ENCODE measurements at regions not wholly inside any gene's neighbourhood (a gene's known extent, or its start where the extent isn't known, plus 50 kb on each side); places are given as distances from the start of the nearest gene placed in this dataset.

DNA sequence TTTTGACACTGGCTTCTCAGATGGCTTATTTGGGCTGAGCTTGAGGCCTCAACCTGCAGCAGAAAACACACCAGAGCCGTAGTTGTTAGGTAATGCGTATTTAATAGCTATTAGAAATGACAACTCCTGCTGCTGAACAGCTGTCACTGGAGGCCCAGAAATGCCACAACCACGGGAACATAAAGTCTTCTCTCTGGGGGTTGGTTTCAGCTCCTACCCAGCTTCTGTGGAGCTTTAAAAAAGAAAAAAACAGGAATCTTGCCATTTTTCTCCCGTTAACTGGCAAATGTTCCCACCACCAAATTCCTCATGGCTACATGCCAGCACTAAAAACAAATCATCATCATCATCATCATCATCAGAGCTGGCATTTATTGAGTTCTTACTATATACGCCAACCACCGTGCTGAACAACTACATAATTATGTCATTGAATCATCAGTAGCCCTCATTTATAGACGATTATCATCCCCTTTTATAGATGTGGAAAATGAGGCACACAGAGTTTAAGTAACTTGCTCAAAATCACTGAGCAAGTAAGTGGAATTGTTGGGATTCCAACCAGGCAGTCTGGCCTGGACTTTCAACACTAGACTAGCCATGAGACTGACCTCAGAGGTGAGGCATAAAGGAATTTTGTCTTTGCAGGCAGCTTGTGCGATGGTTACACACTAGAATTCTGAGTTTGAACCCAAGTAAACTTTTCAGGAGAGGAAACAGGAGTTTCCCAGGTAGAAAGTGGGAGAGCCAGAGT, 185.3 kb upstream of the WWC1 start:
- Histone ChIP-seq H4K20me1 (ENCODE audit: insufficient read depth, low read length) (no peaks in the 10 kb centered on the region), H3K4me3 (replicated peaks in 1 of 3; ENCODE audit: low read depth in 2 of 3, low read length in 3 of 3) (no peak overlapping the region), H3K9ac (ENCODE audit: insufficient read depth, low read length, poor library complexity, severe bottlenecking) (no peak overlapping the region), H3K27me3 (ENCODE audit: control insufficient read depth in 2 of 2, insufficient read depth in 2 of 2, low read length in 2 of 2) (no peaks in the 10 kb centered on the region), H3K4me2 (replicated peaks; ENCODE audit: extremely low read depth, low read length, poor library complexity, severe bottlenecking) (no peak overlapping the region), H3K79me2 (ENCODE audit: insufficient read depth, low read length) (no peaks in the 10 kb centered on the region), H3K9me3 (replicated peaks in 1 of 2; ENCODE audit: control insufficient read depth in 1 of 2, insufficient read depth in 1 of 2, low read length in 2 of 2) (no peaks in the 10 kb centered on the region), H3K27ac (ENCODE audit: low read depth in 1 of 2, low read length in 2 of 2) (no peak overlapping the region), H3K36me3 (replicated peaks in 1 of 2; ENCODE audit: control insufficient read depth in 1 of 2, insufficient read depth in 2 of 2, low read length in 2 of 2) (no peaks in the 10 kb centered on the region), H3K4me1 (ENCODE audit: control insufficient read depth in 1 of 2, insufficient read depth in 2 of 2, low read length in 2 of 2) (peaks cover 2 to 3% of the 10 kb centered on the region in 2 donors), H2AFZ (ENCODE audit: insufficient read depth, low read depth, low read length, poor library complexity, severe bottlenecking) (no peak overlapping the region)
- Mint-ChIP-seq H3K4me3 (no peak overlapping the region), H3K27ac (no peak overlapping the region), H3K36me3 (no peaks in the 10 kb centered on the region), H3K4me1 (peaks cover 2% of the 10 kb centered on the region), H3K9me3 (no peaks in the 10 kb centered on the region), H3K27me3 (ENCODE audit: low read depth in 3 of 3) (peaks cover 0 to 5% (median 1%) of the 10 kb centered on the region in 3 donors)
- intact Hi-C loops (cut with micrococcal nuclease): no loop called here
- WGBS (ENCODE audit: insufficient coverage): 85% methylated on average over 3 of the region's 8 CpGs
- no peak for DNase-seq
- TF ChIP-seq CTCF (IDR thresholded peaks at IDR 0.05): no peak

DNA sequence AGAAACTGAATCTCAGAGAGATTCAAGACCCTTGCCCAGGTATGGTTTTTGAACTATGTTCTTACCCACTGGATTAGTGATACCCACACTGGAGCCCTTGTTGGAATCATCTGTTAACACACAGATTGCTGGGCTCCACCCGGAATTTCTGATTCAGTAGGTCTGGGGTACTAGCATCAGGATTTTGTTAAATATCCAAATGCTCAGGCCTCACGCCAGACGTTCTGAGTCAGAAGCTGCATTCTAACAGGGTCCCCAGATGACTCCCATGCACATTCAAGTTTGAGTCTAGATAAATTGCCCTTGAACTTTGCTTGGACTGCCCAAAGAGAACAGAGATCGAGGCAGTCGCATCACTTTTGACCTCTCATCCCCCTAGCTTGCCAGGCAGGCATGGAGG, 182.0 kb upstream of the WWC1 start:
- Histone ChIP-seq H3K27ac (ENCODE audit: low read depth in 1 of 2, low read length in 2 of 2) (no peak overlapping the region), H3K4me2 (replicated peaks; ENCODE audit: extremely low read depth, low read length, poor library complexity, severe bottlenecking) (no peak overlapping the region), H3K79me2 (ENCODE audit: insufficient read depth, low read length) (no peaks in the 10 kb centered on the region), H3K36me3 (replicated peaks in 1 of 2; ENCODE audit: control insufficient read depth in 1 of 2, insufficient read depth in 2 of 2, low read length in 2 of 2) (no peaks in the 10 kb centered on the region), H3K9me3 (replicated peaks in 1 of 2; ENCODE audit: control insufficient read depth in 1 of 2, insufficient read depth in 1 of 2, low read length in 2 of 2) (no peaks in the 10 kb centered on the region), H2AFZ (ENCODE audit: insufficient read depth, low read depth, low read length, poor library complexity, severe bottlenecking) (no peak overlapping the region), H4K20me1 (ENCODE audit: insufficient read depth, low read length) (no peaks in the 10 kb centered on the region), H3K4me1 (ENCODE audit: control insufficient read depth in 1 of 2, insufficient read depth in 2 of 2, low read length in 2 of 2) (peaks cover 6 to 7% of the 10 kb centered on the region in 2 donors), H3K27me3 (ENCODE audit: control insufficient read depth in 2 of 2, insufficient read depth in 2 of 2, low read length in 2 of 2) (no peaks in the 10 kb centered on the region), H3K9ac (ENCODE audit: insufficient read depth, low read length, poor library complexity, severe bottlenecking) (no peak overlapping the region), H3K4me3 (replicated peaks in 1 of 3; ENCODE audit: low read depth in 2 of 3, low read length in 3 of 3) (no peak overlapping the region)
- 86% methylated on average over 4 of the region's 5 CpGs for WGBS (ENCODE audit: insufficient coverage)
- H3K4me1 Mint-ChIP-seq: peaks cover 5% of the 10 kb centered on the region
- TF ChIP-seq CTCF (IDR thresholded peaks at IDR 0.05): no peak
- no peak overlapping the region for H3K4me3 Mint-ChIP-seq
- intact Hi-C loops (cut with micrococcal nuclease): no loop called here
- no peak for DNase-seq
- H3K9me3 Mint-ChIP-seq: no peaks in the 10 kb centered on the region
- peaks cover 0 to 5% (median 2%) of the 10 kb centered on the region in 3 donors for H3K27me3 Mint-ChIP-seq (ENCODE audit: low read depth in 3 of 3)
- H3K27ac Mint-ChIP-seq: no peak overlapping the region
- no peaks in the 10 kb centered on the region for H3K36me3 Mint-ChIP-seq

All from CD14-positive monocyte (primary cell).